Renal pelvis (tissue), 1 donor: ENCODE measurements at regions not wholly inside any gene's neighbourhood (a gene's known extent, or its start where the extent isn't known, plus 50 kb on each side); places are given as distances from the start of the nearest gene placed in this dataset.
A peak's percentile ranks its signal among the peaks of the same experiment; 100 is the strongest.

Experiments
- DNase-seq: peaks from one replicate; pipeline ENCODE4 v3.0.0-alpha.2; 2013

- DNase-seq, result no peak
Observed at GRCh38 chr3:55413236-55413635, 73.9 kb downstream of the WNT5A start.

GRCh38 chr3:55412545-55412944, 74.6 kb downstream of the WNT5A start:
- DNase-seq, result no peak

- no peak for DNase-seq
Observed at GRCh38 chr3:55409806-55410205, 77.3 kb downstream of the WNT5A start.

DNA sequence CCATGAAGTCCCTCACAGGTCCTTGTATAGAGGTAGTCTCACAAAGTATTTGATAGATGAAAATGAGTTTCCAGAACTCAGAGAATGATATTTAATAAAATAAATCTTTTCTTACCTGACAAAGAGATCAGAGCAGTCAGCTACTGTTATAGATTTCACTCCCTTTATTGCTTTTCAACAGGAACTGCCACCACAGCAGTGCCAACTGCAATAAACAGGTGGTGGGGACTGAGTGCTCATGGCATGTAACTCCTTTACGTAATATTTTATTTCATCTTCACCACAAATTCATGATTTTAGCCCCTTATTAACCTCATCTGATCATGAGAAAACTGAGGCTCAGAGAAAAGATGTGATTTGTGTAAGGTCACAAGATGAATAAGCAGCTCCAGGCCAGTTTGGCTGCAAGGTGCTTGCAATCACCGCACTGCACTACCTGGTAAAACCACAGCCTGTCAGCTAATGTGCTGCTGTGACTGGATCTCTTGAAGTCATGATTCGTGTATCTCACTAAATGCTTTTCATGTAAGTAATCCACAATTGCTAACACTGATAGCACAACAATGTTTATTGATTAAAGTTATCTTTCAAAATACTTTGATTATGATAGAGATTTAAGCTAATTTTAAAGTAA, 78.8 kb downstream of the WNT5A start:
- DNase-seq, result no peak

DNA sequence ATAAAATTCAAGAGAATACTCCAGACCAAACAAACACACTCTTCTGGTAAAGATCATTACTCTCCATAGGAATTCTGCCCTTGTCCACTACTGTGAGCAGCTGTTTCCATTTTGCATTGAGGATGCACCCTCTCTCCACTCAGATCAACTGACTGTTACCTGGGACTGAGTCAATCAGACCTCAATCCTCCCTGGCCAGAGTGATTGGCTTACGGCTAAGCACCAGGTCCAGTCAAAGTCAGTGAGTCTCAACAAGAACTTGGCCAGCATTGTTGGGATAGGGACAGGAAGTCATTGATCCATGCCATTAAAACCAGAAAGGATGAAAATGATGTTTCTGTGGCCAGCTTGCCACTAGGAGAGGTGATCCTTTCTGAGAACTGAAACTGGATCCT, 79.7 kb downstream of the WNT5A start:
- DNase-seq, result no peak

- no peak for DNase-seq
Observed at GRCh38 chr3:55406696-55407425, 80.2 kb downstream of the WNT5A start.

GRCh38 chr3:55405436-55405835, 81.7 kb downstream of the WNT5A start:
- no peak for DNase-seq

DNA sequence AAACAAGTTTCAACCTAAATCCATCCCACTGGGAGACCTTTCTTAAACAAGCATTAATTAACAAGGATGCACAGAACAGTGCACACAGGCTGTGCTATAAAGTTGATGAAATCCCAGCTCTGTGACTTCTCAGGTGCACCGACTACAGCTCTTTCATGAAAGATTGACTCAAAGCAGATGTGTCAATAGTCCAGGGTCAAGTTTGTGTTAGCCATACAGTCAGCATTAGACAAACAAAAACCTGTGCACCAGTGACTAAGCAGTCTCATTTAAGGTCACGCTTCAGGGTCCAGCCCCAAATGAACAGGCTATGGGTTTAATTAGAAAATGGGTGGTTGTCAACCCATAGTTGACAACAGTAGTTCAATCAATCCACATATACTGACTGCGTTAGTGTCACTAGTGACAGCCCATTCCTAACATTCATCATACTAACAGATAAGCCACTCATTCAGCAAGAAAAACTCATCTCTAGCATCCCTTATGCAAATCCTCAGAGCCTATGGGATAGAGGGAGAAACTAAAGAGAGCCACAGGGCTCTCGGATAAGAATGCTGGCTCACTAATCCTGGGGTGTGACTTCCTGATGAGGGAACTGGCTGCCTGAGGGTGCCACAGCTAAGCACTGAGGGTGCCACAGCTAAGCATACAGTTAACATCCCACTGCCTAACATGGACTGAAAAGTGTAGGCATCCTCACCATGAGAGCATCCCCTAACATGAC, 84.1 kb downstream of the WNT5A start:
- DNase-seq, result no peak

- DNase-seq, result no peak
Observed at GRCh38 chr3:55380561-55380960, 106.5 kb downstream of the WNT5A start.

DNA sequence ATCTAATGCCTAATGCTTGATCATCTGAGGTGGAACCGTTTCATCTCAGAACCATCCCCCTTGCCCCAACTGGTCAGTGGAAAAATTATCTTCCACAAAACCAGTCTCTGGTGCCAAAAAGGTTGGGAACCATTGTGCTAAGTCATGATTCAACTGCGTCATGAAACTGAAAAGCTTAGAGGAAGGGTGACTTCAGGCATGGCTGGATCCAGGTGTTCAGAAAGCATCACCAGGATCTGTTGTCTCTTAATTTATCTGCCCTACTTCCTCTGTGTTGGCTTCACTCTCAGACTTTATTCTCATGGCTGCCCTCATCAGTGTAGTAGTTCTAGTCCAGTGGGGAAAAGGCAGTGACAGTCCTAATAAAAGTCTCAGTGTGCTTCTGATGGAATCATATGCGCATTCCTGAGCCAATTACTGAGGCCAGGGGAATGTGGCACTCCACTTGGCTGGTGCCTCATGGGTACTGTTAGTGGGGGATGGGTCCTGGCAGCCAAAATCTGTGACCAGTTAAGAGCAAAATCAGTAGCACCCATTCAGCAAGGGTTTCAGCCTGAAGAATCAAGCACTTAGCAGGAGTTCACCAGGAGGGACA, 110.3 kb downstream of the WNT5A start:
- DNase-seq, result no peak

- peak; percentile 21 for DNase-seq
Observed at GRCh38 chr3:55373423-55373822, 113.7 kb downstream of the WNT5A start.

GRCh38 chr3:55370272-55370671, 116.8 kb downstream of the WNT5A start:
- no peak for DNase-seq

GRCh38 chr3:55369141-55369847, 117.8 kb downstream of the WNT5A start:
- peak; percentile 60 for DNase-seq

DNA sequence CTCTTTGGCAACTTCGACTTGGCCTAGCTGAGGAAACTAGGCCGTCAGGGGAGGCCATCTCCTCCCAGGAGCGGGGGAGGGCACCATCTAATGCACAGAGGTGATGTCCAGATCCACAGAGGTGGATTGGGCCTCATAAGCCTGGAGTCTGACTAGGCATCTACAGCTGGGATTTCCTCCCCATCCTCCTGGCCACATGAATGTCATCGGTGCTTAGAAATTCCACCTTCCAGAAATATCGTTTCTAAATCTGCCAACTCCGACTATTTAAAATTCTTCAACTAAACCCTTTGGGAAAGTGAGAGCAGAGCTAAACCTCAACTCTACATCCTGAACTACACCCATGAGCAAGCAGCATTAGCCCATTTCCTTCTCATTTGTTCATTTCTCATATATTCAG, 118.7 kb downstream of the WNT5A start:
- no peak for DNase-seq

DNA sequence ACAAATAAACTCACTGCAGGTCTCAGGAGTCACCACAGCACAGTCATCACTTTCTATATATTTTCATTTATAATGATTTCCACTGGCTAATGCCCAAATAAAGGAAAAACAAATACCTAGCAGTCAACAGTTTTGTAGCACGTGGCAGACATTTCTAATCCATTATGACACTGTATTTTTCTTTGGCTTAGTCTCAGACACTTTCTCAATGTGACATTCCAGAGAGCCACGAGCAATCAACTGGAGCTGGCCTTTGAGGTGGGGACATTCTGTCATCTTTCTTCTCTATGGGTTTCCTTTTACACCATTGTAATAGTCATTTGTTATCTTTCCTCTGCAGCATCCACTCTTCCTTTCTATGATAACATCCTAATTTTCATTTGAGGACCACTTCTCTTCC, 119.7 kb downstream of the WNT5A start:
- no peak for DNase-seq

DNA sequence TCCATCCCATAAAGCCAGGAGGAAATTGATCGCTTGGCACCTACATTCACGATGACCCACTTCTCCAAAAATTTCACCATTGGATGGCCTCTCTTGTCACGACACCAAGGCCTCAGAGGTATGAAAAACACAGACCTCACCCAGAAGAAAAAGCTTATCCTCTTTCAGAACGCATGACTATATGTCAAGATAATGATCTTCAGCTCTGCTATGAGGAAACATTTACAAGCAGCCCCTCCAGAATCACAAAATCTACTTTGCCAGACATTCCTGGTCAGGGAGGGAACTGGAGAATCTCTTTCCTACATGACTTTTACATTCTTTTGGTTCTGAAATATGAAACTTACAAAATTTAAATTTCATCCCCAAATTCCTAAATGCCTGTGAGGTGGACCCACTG, 122.7 kb downstream of the WNT5A start:
- DNase-seq, result no peak

- DNase-seq, result no peak
Observed at GRCh38 chr3:55362210-55362960, 124.7 kb downstream of the WNT5A start.

GRCh38 chr3:55357796-55358195, 129.3 kb downstream of the WNT5A start:
- no peak for DNase-seq

DNA sequence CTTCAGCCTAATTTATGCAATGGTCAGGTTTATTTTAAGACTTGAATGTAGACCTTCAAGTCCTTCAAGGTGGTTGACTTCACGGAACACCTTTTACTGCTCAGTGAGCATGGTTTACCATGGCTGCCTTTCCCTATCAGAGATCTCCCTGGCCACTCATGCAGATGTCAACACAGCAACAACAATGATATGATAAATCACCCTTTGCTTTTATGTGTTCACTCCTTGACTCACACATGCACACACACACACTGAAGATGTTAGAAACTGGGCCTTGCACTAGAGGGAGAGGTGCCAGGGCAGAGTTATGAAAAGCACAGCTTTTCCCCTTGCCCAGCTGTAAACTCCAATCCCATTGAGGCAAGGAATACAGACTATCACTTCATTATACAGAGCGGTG, 134.4 kb downstream of the WNT5A start:
- DNase-seq, result no peak

DNA sequence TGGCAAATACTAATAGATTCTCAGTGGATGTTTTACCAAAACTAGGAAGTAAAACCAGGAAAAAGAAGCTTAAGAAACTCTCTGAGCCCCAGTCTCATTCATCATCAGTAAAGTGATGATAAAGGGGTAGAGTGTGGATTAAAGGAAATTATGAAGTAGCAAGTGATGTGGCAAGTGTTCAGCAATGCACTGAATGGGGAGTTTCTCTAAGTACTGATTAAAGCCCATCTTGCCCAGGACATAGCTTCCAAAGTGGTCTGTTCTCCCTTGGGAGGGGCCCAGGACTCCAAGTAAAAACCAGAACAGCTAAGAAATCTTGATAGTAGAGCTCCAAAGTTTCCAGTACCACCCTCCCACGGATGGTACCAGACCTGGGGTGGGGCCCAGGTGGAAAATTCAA, 137.3 kb downstream of the WNT5A start:
- DNase-seq, result no peak
